GM19438 (cell line): ENCODE measurements at regions not wholly inside any gene's neighbourhood (a gene's known extent, or its start where the extent isn't known, plus 50 kb on each side); places are given as distances from the start of the nearest gene placed in this dataset.

Experiments
- ATAC-seq: cut with Tn5 transposase; IDR thresholded peaks from one replicate; pipeline ENCODE4 v1.9.1; 2021; ENCODE audit warnings: low read depth; ENCODE audit not compliant: unreplicated experiment

DNA sequence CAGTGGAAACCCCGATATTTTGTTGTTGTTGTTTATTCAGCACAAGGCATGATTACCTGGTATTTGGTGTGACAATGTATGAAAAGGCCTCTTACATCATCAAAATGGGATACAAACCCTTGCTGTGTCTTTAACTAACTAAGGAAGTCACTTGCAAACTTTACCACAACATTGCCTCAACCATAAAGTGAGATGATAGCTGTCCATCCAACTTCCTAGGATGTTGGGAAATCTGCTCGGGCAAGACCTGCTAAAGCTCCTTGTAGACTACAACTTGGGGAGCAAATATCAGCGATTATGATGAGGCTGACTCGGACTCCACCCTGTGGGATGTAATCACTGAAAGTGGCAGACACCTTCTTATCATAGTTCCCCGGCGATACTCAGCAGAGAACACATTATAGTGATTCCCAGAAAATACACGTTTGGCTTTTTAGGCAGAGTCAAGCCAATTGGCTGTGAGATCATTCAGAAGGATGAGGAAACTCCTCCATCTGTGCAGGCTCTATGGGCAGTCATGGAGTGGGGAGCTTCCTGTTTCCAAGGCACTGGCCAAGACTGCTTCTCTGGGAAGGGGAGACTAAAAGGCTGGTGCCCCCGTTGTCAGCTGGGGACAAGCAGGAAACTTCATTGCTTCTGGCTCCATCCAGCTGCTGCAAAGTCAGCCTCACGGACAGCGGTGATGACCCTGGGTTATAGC, 289.0 kb downstream of the RNF144A start:
- no peak for ATAC-seq

- no peak for ATAC-seq
Measured at GRCh38 chr2:7207631-7208030, 290.4 kb downstream of the RNF144A start.

DNA sequence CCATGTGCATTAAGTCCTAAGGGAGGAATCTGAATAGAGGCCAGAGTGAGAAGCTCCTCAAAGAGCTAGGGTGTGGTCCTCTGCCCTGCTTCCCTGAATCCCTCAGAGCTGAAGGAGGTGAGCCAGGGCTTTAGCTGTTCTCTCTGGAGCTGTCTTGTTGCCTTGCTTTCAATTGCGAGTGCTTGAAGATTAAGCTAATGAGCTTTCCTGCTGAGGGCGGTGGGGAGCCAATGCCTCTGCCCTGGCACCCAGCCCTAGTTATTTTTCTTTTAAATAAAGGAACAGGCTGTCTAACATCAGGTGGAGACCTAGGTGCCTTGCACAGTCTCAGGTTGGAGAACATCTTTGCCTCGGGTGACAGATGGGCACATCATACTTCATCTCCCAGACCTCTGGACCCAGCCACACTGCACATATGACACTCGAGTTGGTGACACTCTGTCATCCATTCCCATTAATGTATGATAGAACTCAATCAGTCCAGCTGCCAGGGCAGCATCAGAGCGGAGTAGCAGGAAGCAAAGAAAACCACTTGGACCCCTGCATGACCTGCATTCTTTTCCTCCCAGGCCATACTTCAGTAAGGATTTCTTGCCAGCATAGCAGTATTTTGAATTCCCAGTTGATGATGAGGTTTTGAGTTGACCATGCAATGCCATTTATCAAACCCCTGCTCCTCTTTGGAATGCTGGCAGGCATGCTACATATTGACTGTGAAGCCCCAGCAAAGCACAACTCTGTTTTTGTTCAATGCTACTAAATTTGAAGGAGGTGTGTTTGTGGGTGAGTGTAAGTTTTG, 292.7 kb downstream of the RNF144A start:
- no peak for ATAC-seq

- no peak for ATAC-seq
Measured at GRCh38 chr2:7210712-7211111, 293.5 kb downstream of the RNF144A start.

GRCh38 chr2:7225848-7226247, 308.6 kb downstream of the RNF144A start:
- ATAC-seq = no peak

GRCh38 chr2:7226501-7226900, 309.3 kb downstream of the RNF144A start:
- ATAC-seq = no peak

GRCh38 chr2:7233126-7233525, 315.9 kb downstream of the RNF144A start:
- ATAC-seq = no peak

- ATAC-seq = no peak
Measured at GRCh38 chr2:7237466-7237865, 320.3 kb downstream of the RNF144A start.

- no peak for ATAC-seq
Measured at GRCh38 chr2:7239078-7239477, 321.9 kb downstream of the RNF144A start.

DNA sequence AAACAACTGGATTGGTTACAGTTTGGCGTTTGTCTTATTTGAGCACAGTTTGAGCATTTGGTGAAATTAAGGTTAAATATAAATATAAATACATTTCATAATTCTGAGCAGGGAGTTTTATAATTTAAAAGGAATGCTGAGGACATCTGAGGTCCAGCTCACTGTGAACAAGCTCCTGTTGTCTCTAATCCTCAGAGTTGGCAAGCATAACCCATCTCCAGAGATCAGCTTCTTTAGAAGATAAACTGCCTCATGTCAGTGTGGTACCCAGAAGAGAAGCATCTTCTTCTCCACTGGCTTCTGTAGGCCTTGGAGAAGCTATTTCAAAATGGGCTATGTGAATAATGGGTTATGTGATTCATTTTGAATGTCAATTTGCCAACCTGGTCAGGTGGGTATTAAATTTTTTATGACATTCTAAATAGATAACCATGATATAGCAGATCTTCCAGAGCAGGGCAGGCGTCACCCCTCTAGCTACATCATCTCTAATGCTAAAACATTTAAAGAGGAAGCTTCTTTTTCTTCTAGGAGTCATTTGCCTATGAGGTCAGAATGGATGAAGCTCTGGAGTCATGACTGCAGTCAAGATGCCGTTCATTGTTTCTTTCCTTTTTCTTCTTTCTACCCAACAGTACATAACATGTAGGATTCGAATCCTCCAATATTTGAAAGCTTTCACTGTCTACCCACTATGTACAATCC, 324.0 kb downstream of the RNF144A start:
- ATAC-seq = no peak

DNA sequence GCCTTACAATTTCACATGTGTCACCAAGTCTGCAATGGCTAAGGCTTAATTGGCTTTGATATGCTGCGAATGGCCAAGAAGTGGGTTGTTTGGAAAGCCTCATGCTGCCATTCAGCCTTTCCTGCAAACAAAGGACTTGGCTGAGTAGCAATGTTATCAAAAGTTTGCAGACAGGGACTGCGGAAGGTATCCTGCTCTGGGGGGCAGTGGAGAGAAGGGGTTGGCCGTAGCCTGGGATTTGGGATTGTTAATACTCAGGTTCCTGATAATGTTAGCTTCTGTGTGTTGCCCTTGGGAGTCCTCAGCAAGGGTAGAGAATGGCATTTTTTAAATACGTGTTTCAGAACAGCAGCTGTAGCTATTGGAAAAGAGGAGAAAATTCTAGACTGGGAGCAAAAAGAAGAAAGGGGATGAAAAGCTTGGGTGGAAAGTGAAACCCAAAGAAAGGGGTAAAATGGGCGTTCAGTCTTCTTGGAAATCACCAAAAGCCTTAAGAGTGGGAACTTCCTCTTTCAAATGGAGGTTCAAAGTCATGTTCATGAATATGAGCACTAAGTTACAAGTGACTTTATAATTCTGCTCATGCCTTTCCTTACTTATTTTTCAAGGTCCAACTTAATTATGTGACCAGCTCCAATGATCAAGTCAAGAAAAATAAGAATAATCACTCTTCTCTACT, 325.1 kb downstream of the RNF144A start:
- no peak for ATAC-seq

GRCh38 chr2:7243276-7243675, 326.1 kb downstream of the RNF144A start:
- no peak for ATAC-seq

- ATAC-seq = no peak
Measured at GRCh38 chr2:7256377-7256776, 339.2 kb downstream of the RNF144A start.

- ATAC-seq = no peak
Measured at GRCh38 chr2:7262727-7263126, 345.5 kb downstream of the RNF144A start.

DNA sequence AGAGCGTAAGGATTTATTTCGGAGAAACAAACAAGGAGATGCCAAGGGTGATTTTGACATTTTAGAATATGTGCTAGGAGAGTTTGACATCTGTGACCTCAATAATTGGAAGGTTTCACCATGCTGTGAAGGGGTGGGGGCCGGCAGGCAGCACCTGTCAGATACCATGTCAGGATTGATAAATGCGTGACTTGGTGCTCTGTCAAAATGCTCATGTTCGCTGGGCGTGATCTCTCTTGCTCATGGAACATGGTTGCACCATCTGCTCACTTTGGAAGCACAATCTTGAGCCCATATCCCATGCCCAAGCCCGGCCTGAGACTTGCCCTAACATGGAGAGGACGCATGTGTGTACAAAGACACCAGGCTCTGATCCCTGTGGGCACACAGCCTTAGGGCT, 347.6 kb downstream of the RNF144A start:
- no peak for ATAC-seq

DNA sequence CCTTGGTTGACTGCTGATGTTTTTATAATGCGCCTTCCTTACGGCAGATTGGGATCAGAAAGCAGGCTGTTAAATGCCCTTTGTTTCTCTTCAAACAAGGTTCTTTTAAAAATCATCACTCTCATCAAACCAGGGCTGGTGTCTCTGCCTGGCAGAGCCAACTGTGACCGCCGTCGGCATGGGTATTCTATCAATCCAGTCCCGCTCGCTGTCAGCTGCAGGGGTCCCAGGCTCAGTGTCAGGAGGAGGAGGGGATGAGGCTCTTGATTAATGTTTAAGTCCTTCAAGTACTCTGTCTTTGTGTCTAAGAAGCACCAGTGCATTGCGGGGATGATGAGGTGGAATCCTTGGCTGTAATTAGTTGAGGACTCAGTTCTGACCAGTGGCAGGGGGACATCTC, 348.1 kb downstream of the RNF144A start:
- no peak for ATAC-seq

DNA sequence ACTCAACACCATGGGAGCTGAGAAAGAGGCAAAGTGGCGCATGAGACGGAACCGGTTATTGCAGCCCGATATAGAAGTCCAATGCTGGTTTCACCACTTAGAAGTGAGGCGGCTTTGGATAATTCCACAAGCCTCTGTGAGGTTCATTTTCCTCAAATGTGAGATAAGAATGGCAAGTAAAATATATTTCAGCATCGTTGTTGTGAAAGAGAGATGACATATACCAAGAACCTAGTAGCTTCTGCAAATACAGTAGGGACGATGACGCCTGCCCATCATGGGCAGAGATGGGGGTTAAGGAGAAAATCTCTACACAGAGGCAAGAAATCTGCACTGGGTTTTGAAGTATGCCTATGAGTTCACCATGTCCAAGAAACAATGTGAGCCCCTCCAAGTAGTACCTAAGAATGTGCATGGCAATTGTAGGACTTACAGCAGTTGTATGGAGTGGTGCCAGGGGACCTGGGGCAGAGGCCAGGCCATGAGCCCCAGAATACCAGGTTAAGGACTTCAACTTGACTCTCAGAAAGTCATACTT, 352.0 kb downstream of the RNF144A start:
- no peak for ATAC-seq

GRCh38 chr2:7270011-7270431, 352.8 kb downstream of the RNF144A start:
- no peak for ATAC-seq

- ATAC-seq = no peak
Measured at GRCh38 chr2:7272210-7272609, 355.0 kb downstream of the RNF144A start.

- ATAC-seq = no peak
Measured at GRCh38 chr2:7278984-7279383, 361.8 kb downstream of the RNF144A start.
